ENCODE measurements at regions not wholly inside any gene's neighbourhood (a gene's known extent, or its start where the extent isn't known, plus 50 kb on each side); places are given as distances from the start of the nearest gene placed in this dataset.

GRCh38 chr5:68419637-68420452 lies 204.3 kb downstream of the PIK3R1 start (continued):
- TF ChIP-seq TSC22D4 (tag; IDR thresholded peaks at IDR 0.05) (no peak), NFRKB (IDR thresholded peaks at IDR 0.05; ENCODE audit: low read depth) (peak; percentile 68), ZNF639 (CRISPR knock-in tag; conservative IDR thresholded peaks at IDR 0.05 in 1 of 2, IDR thresholded peaks at IDR 0.05 in 1 of 2) (0 out of 4 replicates have a peak, but pooled peaks of 1 of the 2 experiments have one; percentile 28), ZNF644 (tag; IDR thresholded peaks at IDR 0.05; ENCODE audit: low read depth) (0 out of 2 replicates have a peak, but pooled peaks have one; percentile 54), SMAD4 (CRISPR knock-in tag; conservative IDR thresholded peaks at IDR 0.05) (peak; percentile 46; the same call in 1 of the 2 replicates), ARNT (IDR thresholded peaks at IDR 0.05) (no peak; a peak in 1 of 4 replicates), TCF3 (CRISPR knock-in tag; IDR thresholded peaks at IDR 0.05) (peak; percentile 70; the same call in 1 of the 2 replicates), CREB3 (tag; conservative IDR thresholded peaks at IDR 0.05; ENCODE audit: low read depth) (peak; percentile 81), ZNF583 (CRISPR knock-in tag; IDR thresholded peaks at IDR 0.05) (peak; percentile 83), NEUROD1 (IDR thresholded peaks at IDR 0.05; ENCODE audit: borderline replicate concordance, low read depth, low read length, partially characterized antibody) (no peak), PML (IDR thresholded peaks at IDR 0.05; ENCODE audit: low read length) (0 out of 2 replicates have a peak, but pooled peaks have one; percentile 4), ZNF668 (CRISPR knock-in tag; IDR thresholded peaks at IDR 0.05) (peak; percentile 21; the same call in 1 of the 2 replicates), HSF4 (CRISPR knock-in tag; IDR thresholded peaks at IDR 0.05; ENCODE audit: borderline replicate concordance) (peak; percentile 72; the same call in 1 of the 2 replicates), FOS (IDR thresholded peaks at IDR 0.05; ENCODE audit: extremely low read depth, insufficient read length) (peak; percentile 5), MAFG (tag; conservative IDR thresholded peaks at IDR 0.05) (0 out of 2 replicates have a peak, but pooled peaks have one; percentile 20), ZNF354B (CRISPR knock-in tag; IDR thresholded peaks at IDR 0.05) (no peak), CREM (IDR thresholded peaks at IDR 0.05; ENCODE audit: low read depth) (peak; percentile 45; the same call in 1 of the 2 replicates), HIVEP1 (CRISPR knock-in tag; IDR thresholded peaks at IDR 0.05) (0 out of 2 replicates have a peak, but pooled peaks have one; percentile 19), TEAD2 (tag; IDR thresholded peaks at IDR 0.05) (0 out of 2 replicates have a peak, but pooled peaks have one; percentile 65), ELF1 (tag; IDR thresholded peaks at IDR 0.05) (peak; percentile 68), HNRNPL (IDR thresholded peaks at IDR 0.05; ENCODE audit: low read depth, low read length) (no peak), GTF3C2 (IDR thresholded peaks at IDR 0.05; ENCODE audit: borderline replicate concordance, extremely low read depth, insufficient read length) (no peak)

Measured in K562 (cell line).